GM12874 (cell line): ENCODE measurements at regions not wholly inside any gene's neighbourhood (a gene's known extent, or its start where the extent isn't known, plus 50 kb on each side); places are given as distances from the start of the nearest gene placed in this dataset.
A peak's percentile ranks its signal among the peaks of the same experiment; 100 is the strongest.

Source experiments
- CTCF ChIP-seq: IDR thresholded peaks from 2 replicates; pipeline ENCODE4 v1.5.1; 2011; ENCODE audit warnings: low read depth, mild to moderate bottlenecking, control low read depth, low read length, moderate library complexity; ENCODE audit not compliant: insufficient read depth

DNA sequence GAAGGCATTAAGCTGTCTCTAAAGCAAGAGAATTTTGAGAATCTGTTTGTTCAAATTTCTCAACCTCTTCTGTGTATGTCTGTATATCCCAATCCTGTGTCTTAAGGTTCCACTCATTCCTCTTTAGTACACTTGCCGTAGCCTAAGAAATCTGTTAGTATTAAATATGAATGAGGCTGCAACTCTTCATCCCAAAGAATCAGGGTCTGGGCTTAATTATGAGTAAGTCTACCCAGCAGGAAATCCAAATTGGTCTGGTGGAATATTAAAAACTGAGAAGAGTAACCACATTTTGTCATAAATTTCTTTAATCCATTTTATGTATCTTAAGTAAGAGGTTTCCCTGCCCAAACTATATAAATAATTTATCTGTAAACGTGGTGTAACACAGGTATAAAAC lies 1171.2 kb downstream of the CDH12 start:
- TF ChIP-seq CTCF, result no peak

DNA sequence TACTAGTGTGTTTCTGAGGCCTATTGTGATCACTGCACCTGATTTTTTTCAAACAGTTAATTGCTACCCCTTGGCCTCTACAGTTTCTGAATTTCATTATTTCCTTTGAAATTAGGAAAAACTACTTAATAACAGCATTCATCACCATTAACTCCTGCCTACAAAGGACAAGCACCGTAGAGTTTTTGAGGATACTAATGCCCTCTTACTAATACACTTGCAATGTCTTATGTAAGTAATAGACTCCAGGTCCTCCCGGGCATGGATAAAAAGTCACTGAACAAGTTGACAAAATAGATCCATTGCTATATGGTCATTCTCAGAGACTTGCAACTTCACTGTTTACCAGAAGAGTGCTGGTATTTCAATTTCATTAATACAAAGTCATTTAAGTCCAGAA lies 1172.5 kb downstream of the CDH12 start:
- TF ChIP-seq CTCF, result no peak

DNA sequence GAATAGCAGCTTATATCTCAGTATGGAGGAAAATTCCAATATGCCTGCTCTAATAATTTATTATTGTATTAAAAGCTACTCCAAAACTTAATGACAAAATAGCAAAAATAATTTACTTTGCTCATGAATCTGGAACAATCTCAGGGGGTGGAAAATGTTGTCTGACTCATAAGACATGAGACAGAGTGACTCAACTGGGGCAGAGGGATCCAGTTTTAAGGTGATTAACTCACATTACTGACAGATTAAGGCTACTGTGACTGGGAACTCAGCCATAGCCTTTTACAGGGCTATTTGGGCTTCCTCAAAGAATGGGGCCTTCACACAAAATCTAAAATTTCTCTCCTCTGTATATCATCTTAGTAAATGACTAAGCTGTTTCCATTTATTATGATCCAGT lies 1172.9 kb downstream of the CDH12 start:
- no peak for TF ChIP-seq CTCF

GRCh38 chr5:21678526-21678925 lies 1174.6 kb downstream of the CDH12 start:
- TF ChIP-seq CTCF, result no peak

GRCh38 chr5:21672911-21673310 lies 1180.2 kb downstream of the CDH12 start:
- no peak for TF ChIP-seq CTCF

DNA sequence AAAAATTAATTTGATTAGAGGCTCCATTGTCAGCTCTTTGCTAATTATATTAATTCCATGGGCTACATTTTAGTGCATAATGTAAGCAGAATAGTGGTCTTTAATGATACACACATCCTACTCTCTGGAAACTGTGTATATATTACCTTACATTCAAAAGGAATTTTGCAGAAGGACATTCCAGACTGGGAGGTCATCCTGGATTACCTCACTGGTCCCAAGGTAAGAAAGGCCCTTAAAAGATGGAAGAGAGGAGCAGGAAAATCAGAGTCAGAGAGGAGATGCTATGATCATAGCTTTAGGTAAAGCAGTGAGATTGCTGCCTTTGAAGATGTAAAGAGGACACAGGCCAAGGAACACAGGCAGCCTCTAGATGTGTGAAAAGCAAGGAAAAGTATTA lies 1180.8 kb downstream of the CDH12 start:
- no peak for TF ChIP-seq CTCF

GRCh38 chr5:21665524-21665923 lies 1187.6 kb downstream of the CDH12 start:
- no peak for TF ChIP-seq CTCF

DNA sequence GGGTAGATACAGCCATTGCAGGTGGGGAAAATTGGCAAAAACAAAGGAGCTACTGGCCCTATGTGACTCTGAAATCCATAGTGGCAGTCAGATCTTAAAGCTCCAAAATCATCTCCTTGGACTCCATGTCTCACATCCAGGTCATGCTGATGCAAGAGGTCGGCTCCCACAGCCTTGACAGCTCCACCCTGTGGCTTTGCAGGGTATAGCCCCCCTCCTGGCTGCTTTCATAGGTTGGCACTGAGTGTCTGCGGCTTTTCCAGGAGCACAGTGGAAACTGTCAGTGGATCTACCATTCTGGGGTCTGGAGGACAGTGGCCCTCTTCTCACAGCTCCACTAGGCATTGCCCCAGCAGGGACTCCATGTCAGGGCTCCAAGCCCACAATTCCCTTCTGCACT lies 1190.1 kb downstream of the CDH12 start:
- peak; percentile 21; the same call in 1 of the 2 replicates for TF ChIP-seq CTCF
